ENCODE measurements at regions not wholly inside any gene's neighbourhood (a gene's known extent, or its start where the extent isn't known, plus 50 kb on each side); places are given as distances from the start of the nearest gene placed in this dataset.

DNA sequence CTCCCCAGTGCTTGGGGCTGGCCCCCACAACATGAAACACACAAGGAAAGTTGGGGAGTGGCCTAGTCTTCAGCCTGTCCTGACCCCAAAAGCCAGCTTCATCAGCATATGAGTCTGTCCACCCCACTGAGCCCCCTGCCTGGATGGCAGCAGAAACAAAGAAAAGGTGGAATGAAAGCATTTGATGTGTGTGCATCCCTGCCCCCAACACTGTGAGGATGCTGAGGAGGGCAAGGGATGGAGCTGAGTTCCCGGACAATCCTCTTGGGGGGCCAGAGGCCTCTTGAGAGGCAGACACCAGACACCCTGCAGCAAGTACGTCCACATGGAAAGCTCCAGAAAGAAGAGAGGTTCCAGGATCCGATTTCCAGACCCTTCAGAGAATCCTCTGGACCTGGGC lies 113.5 kb upstream of the PPP1R26 start:
- TF ChIP-seq POLR2AphosphoS5 (IDR thresholded peaks at IDR 0.05; ENCODE audit: borderline replicate concordance, low read depth, low read length) = no peak
- no peak for TF ChIP-seq EZH2 (IDR thresholded peaks at IDR 0.05)

Data from SK-N-MC (cell line).